Activated CD8-positive, alpha-beta T cell treated with anti-CD3 and anti-CD28 coated beads for 36 hours (primary cell): ENCODE measurements at regions not wholly inside any gene's neighbourhood (a gene's known extent, or its start where the extent isn't known, plus 50 kb on each side); places are given as distances from the start of the nearest gene placed in this dataset.

Experiments
- ATAC-seq: fragments of 200-7000 bp; cut with Tn5 transposase; one replicate; pipeline ENCODE4 v1.10.0; 2021; ENCODE audit warnings: mild to moderate bottlenecking, moderate library complexity
- CTCF ChIA-PET: fragments of 350-600 bp; sonication (Branson Sonifier 250); formaldehyde crosslinking; loops from one replicate; lab custom pipeline; 2021; ENCODE audit warnings: antibody characterized with exemption; lab: Charles Lee
- POLR2A ChIA-PET: fragments of 350-600 bp; sonication (Branson Sonifier 250); formaldehyde crosslinking; loops from one replicate; lab custom pipeline; 2021; ENCODE audit warnings: antibody characterized with exemption; lab: Charles Lee
- DNase-seq: peaks from one replicate; pipeline ENCODE4 v3.0.0-alpha.2; 2020
- H3K27ac Mint-ChIP-seq: one replicate; pipeline ENCODE4 v1.8.0; 2021; ENCODE audit warnings: mild to moderate bottlenecking, mixed read lengths
- H3K27me3 Mint-ChIP-seq: one replicate; pipeline ENCODE4 v1.8.0; 2021; ENCODE audit warnings: mixed read lengths
- H3K36me3 Mint-ChIP-seq: one replicate; pipeline ENCODE4 v1.8.0; 2021; ENCODE audit warnings: low read depth, mixed read lengths
- H3K4me1 Mint-ChIP-seq: one replicate; pipeline ENCODE4 v1.8.0; 2021; ENCODE audit warnings: low read depth, mixed read lengths
- H3K4me3 Mint-ChIP-seq: one replicate; pipeline ENCODE4 v1.8.0; 2021; ENCODE audit warnings: mild to moderate bottlenecking, moderate library complexity, mixed read lengths
- H3K9me3 Mint-ChIP-seq: one replicate; pipeline ENCODE4 v1.8.0; 2021; ENCODE audit warnings: mixed read lengths
- intact Hi-C: fragments of 100-400 bp; cut with micrococcal nuclease; formaldehyde crosslinking; loops from one replicate; pipeline ENCODE4 v1.10.0; 2022
- TF ChIP-seq, protein P1 (sequence below): fragments of 200-600 bp; IDR thresholded peaks from one replicate; pipeline ENCODE4 v1.8.0; 2022; ENCODE audit warnings: antibody characterized with exemption, mild to moderate bottlenecking

GRCh38 chr1:82875170-82875569, 1074.4 kb downstream of the ADGRL2 start:
- intact Hi-C loops, result no loop called here
- no peaks in the 10 kb centered on the region for H3K27me3 Mint-ChIP-seq
- DNase-seq, result no peak
- TF ChIP-seq, protein P1, sequence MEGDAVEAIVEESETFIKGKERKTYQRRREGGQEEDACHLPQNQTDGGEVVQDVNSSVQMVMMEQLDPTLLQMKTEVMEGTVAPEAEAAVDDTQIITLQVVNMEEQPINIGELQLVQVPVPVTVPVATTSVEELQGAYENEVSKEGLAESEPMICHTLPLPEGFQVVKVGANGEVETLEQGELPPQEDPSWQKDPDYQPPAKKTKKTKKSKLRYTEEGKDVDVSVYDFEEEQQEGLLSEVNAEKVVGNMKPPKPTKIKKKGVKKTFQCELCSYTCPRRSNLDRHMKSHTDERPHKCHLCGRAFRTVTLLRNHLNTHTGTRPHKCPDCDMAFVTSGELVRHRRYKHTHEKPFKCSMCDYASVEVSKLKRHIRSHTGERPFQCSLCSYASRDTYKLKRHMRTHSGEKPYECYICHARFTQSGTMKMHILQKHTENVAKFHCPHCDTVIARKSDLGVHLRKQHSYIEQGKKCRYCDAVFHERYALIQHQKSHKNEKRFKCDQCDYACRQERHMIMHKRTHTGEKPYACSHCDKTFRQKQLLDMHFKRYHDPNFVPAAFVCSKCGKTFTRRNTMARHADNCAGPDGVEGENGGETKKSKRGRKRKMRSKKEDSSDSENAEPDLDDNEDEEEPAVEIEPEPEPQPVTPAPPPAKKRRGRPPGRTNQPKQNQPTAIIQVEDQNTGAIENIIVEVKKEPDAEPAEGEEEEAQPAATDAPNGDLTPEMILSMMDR, result no peak
- POLR2A ChIA-PET, result no interaction called here
- no peak overlapping the region for H3K27ac Mint-ChIP-seq
- no peaks in the 10 kb centered on the region for H3K36me3 Mint-ChIP-seq
- H3K4me1 Mint-ChIP-seq, result no peaks in the 10 kb centered on the region
- CTCF ChIA-PET, result no interaction called here
- no peaks in the 10 kb centered on the region for H3K9me3 Mint-ChIP-seq
- no peak for ATAC-seq
- no peak overlapping the region for H3K4me3 Mint-ChIP-seq

GRCh38 chr1:82874041-82874440, 1073.3 kb downstream of the ADGRL2 start:
- Mint-ChIP-seq H3K27me3 (no peaks in the 10 kb centered on the region), H3K36me3 (no peaks in the 10 kb centered on the region), H3K4me1 (no peaks in the 10 kb centered on the region), H3K9me3 (no peaks in the 10 kb centered on the region), H3K27ac (no peak overlapping the region), H3K4me3 (no peak overlapping the region)
- TF ChIP-seq, protein P1, result no peak
- ChIA-PET POLR2A (no interaction called here), CTCF (no interaction called here)
- intact Hi-C loops, result no loop called here
- no peak for ATAC-seq
- DNase-seq, result no peak

DNA sequence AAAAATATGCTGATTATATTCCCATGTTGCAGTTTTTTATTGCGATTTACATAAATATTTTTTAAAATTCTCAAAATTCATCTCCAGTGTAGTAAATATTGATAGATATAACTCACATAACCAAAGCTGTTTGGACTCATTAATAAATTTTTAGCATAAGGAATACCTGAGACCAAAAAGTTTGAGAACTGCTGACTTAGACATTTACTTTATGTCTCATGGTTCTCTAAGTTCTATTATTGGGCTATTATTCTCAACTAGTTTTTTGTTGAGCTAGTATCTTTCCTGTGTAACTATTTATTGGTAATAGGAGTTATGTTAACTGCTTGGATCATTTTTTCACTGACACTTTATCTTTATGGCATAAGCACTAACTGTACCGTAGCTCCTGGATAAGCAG, 1069.6 kb downstream of the ADGRL2 start:
- Mint-ChIP-seq H3K4me1 (no peaks in the 10 kb centered on the region), H3K36me3 (no peaks in the 10 kb centered on the region), H3K27ac (no peak overlapping the region), H3K27me3 (no peaks in the 10 kb centered on the region), H3K9me3 (no peaks in the 10 kb centered on the region), H3K4me3 (no peak overlapping the region)
- ATAC-seq (no peak), DNase-seq (no peak)
- TF ChIP-seq, protein P1, result no peak
- ChIA-PET POLR2A (no interaction called here), CTCF (no interaction called here)
- intact Hi-C loops, result no loop called here

DNA sequence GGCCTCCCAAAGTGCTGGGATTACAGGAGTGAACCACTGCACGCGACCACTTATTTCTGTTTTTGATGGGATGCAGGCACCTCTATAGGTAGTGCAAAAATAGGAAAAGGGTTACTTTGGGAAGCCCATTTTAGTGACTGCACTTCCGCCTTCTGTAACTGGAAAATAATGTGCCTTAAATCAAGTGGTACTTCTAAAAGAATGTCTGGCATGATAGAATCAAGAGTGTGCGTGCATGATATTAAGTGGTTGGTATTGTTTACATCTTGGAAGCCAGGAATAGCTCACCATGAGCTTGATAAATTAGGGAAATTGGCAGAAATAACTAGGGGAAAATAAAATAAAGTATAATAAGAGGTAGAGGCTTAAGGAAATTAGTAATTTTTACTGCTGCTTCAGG, 1067.0 kb downstream of the ADGRL2 start:
- ATAC-seq (no peak), DNase-seq (no peak)
- ChIA-PET POLR2A (no interaction called here), CTCF (no interaction called here)
- no peaks in the 10 kb centered on the region for H3K4me1 Mint-ChIP-seq
- no peaks in the 10 kb centered on the region for H3K27me3 Mint-ChIP-seq
- intact Hi-C loops, result no loop called here
- TF ChIP-seq, protein P1, result no peak
- no peak overlapping the region for H3K4me3 Mint-ChIP-seq
- H3K27ac Mint-ChIP-seq, result no peak overlapping the region
- H3K36me3 Mint-ChIP-seq, result no peaks in the 10 kb centered on the region
- H3K9me3 Mint-ChIP-seq, result no peaks in the 10 kb centered on the region

DNA sequence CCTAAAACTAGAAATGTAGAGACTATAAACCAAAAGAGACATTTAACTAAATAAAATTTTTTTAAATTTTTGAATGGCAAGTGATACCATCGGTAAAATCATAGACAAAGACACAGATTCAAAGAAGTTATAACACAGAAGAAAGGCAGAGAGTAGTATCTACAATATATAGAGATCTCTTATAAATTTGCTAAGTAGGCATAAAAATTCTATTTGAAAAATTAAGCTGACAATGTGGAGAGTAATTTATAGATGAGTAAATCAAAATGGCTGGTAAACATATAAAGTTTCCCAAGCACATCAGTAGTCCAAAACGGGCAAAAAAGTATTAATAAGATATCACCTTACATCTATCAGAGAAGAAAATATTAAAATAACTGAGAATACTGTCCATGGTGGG, 1061.0 kb downstream of the ADGRL2 start:
- TF ChIP-seq, protein P1, result no peak
- no peak for ATAC-seq
- intact Hi-C loops, result no loop called here
- no peak for DNase-seq
- ChIA-PET POLR2A (no interaction called here), CTCF (no interaction called here)
- no peaks in the 10 kb centered on the region for H3K36me3 Mint-ChIP-seq
- H3K4me1 Mint-ChIP-seq, result no peaks in the 10 kb centered on the region
- H3K9me3 Mint-ChIP-seq, result no peaks in the 10 kb centered on the region
- no peak overlapping the region for H3K27ac Mint-ChIP-seq
- H3K4me3 Mint-ChIP-seq, result no peak overlapping the region
- no peaks in the 10 kb centered on the region for H3K27me3 Mint-ChIP-seq
